GM23338 (cell line): ENCODE measurements at regions not wholly inside any gene's neighbourhood (a gene's known extent, or its start where the extent isn't known, plus 50 kb on each side); places are given as distances from the start of the nearest gene placed in this dataset.

Source experiments
- ATAC-seq: fragments of 200-7000 bp; cut with Tn5 transposase; 3 replicates; pipeline ENCODE4 v1.9.1; 2020
- DNase-seq: peaks from one replicate; pipeline ENCODE4 v3.0.0-alpha.2; 2015; ENCODE audit warnings: low spot score
- H2AFZ ChIP-seq: fragments of 200-600 bp; sonication (generic); 2 replicates; pipeline ENCODE4 v1.8.0; 2016; ENCODE audit warnings: antibody characterized with exemption, mild to moderate bottlenecking, moderate library complexity
- H3F3A ChIP-seq: fragments of 200-600 bp; sonication (generic); replicated peaks from 2 replicates; pipeline ENCODE4 v1.8.0; 2017; ENCODE audit warnings: antibody characterized with exemption, mixed run types, low read depth
- H3K27ac ChIP-seq: fragments of 200-600 bp; sonication (generic); 2 replicates; pipeline ENCODE4 v1.6.1; 2016; ENCODE audit warnings: low read depth
- H3K27me3 ChIP-seq: fragments of 200-600 bp; sonication (generic); 2 replicates; pipeline ENCODE4 v1.8.0; 2016; ENCODE audit warnings: mild to moderate bottlenecking, mixed run types, moderate library complexity; ENCODE audit not compliant: insufficient read depth
- H3K36me3 ChIP-seq: fragments of 200-600 bp; sonication (generic); 2 replicates; pipeline ENCODE4 v1.8.0; 2016; ENCODE audit warnings: mild to moderate bottlenecking; ENCODE audit not compliant: insufficient read depth
- H3K4me1 ChIP-seq: fragments of 200-600 bp; sonication (generic); 2 replicates; pipeline ENCODE4 v1.8.0; 2016; ENCODE audit warnings: mild to moderate bottlenecking, moderate library complexity; ENCODE audit not compliant: insufficient read depth
- H3K4me2 ChIP-seq: fragments of 200-600 bp; sonication (generic); 2 replicates; pipeline ENCODE4 v1.7.1; 2017; ENCODE audit warnings: mixed run types
- H3K4me3 ChIP-seq: fragments of 200-600 bp; sonication (generic); 2 replicates; pipeline ENCODE4 v1.6.1; 2016; ENCODE audit warnings: mixed run types
- H3K79me2 ChIP-seq: fragments of 200-600 bp; sonication (generic); replicated peaks from 2 replicates; pipeline ENCODE4 v1.8.0; 2017; ENCODE audit warnings: mild to moderate bottlenecking; ENCODE audit not compliant: insufficient read depth
- H3K9me2 ChIP-seq: fragments of 200-600 bp; sonication (generic); 2 replicates; pipeline ENCODE4 v1.8.0; 2017; ENCODE audit not compliant: insufficient read depth
- H4K20me1 ChIP-seq: fragments of 200-600 bp; sonication (generic); replicated peaks from 2 replicates; pipeline ENCODE4 v1.8.0; 2017; ENCODE audit warnings: mild to moderate bottlenecking; ENCODE audit not compliant: insufficient read depth
- H3K27ac Mint-ChIP-seq: 2 replicates; pipeline ENCODE4 v1.8.0; 2020; ENCODE audit warnings: inconsistent platforms, mild to moderate bottlenecking, moderate library complexity, mixed read lengths
- H3K27me3 Mint-ChIP-seq: 3 replicates; pipeline ENCODE4 v1.8.0; 2022; ENCODE audit warnings: low read depth, mild to moderate bottlenecking, moderate library complexity, mixed read lengths, inconsistent platforms; ENCODE audit not compliant: insufficient read depth, poor library complexity
- H3K36me3 Mint-ChIP-seq: 3 replicates; pipeline ENCODE4 v1.8.0; 2021; ENCODE audit warnings: low read depth, mild to moderate bottlenecking, inconsistent platforms, moderate library complexity, mixed read lengths
- H3K4me1 Mint-ChIP-seq: 3 replicates; pipeline ENCODE4 v1.8.0; 2020; ENCODE audit warnings: mild to moderate bottlenecking, inconsistent platforms, mixed read lengths
- H3K4me3 Mint-ChIP-seq: 3 replicates; pipeline ENCODE4 v1.8.0; 2021; ENCODE audit warnings: moderate library complexity, mild to moderate bottlenecking, inconsistent platforms, mixed read lengths
- H3K9me3 Mint-ChIP-seq: 3 replicates; pipeline ENCODE4 v1.8.0; 2020; ENCODE audit warnings: moderate library complexity, mild to moderate bottlenecking, inconsistent platforms, mixed read lengths
- ETS1 ChIP-seq: IDR thresholded peaks from 2 replicates; pipeline ENCODE4 v1.6.1; 2016; ENCODE audit warnings: antibody characterized with exemption
- EZH2 ChIP-seq: fragments of 200-600 bp; sonication (generic); IDR thresholded peaks from one replicate; pipeline ENCODE4 v1.8.0; 2017; ENCODE audit warnings: antibody characterized with exemption, mild to moderate bottlenecking, low read depth; ENCODE audit not compliant: unreplicated experiment
- EZH2phosphoT487 ChIP-seq: fragments of 200-600 bp; sonication (generic); IDR thresholded peaks from one replicate; pipeline ENCODE4 v1.8.1; 2018; ENCODE audit warnings: antibody characterized with exemption; ENCODE audit not compliant: unreplicated experiment
- JUNB ChIP-seq: IDR thresholded peaks from one replicate; pipeline ENCODE4 v1.6.1; 2016; ENCODE audit warnings: antibody characterized with exemption; ENCODE audit not compliant: unreplicated experiment
- NANOG ChIP-seq: IDR thresholded peaks from 2 replicates; pipeline ENCODE4 v1.6.1; 2016; ENCODE audit warnings: antibody characterized with exemption, borderline replicate concordance
- POLR2AphosphoS5 ChIP-seq: IDR thresholded peaks from 2 replicates; pipeline ENCODE4 v1.6.1; 2016; ENCODE audit warnings: antibody characterized with exemption, low read depth
- REST ChIP-seq: IDR thresholded peaks from one replicate; pipeline ENCODE4 v1.6.1; 2018; ENCODE audit warnings: antibody characterized with exemption; ENCODE audit not compliant: unreplicated experiment
- ZNF114 ChIP-seq: fragments of 250-450 bp; sonication (Bioruptor Pico); IDR thresholded peaks from 2 replicates; pipeline ENCODE4 v1.5.0; 2020; ENCODE audit warnings: mild to moderate bottlenecking, moderate library complexity
- ZNF331 ChIP-seq: fragments of 250-450 bp; sonication (Bioruptor Pico); IDR thresholded peaks from 2 replicates; pipeline ENCODE4 v1.5.0; 2020; ENCODE audit warnings: low read depth, mild to moderate bottlenecking, moderate library complexity
- ZNF462 ChIP-seq: fragments of 250-450 bp; sonication (Bioruptor Pico); IDR thresholded peaks from 2 replicates; pipeline ENCODE4 v1.5.0; 2020; ENCODE audit warnings: mild to moderate bottlenecking, moderate library complexity

- H3K27me3 Mint-ChIP-seq, result no peaks in the 10 kb centered on the region
- Histone ChIP-seq H3K27me3 (no peaks in the 10 kb centered on the region), H2AFZ (no peak overlapping the region), H3K4me2 (no peak overlapping the region), H3K9me2 (no peaks in the 10 kb centered on the region), H3K4me3 (no peak overlapping the region), H3K79me2 (no peaks in the 10 kb centered on the region), H3F3A (no peaks in the 10 kb centered on the region), H3K36me3 (no peaks in the 10 kb centered on the region), H3K4me1 (no peaks in the 10 kb centered on the region), H4K20me1 (no peaks in the 10 kb centered on the region), H3K27ac (no peak overlapping the region)
- no peaks in the 10 kb centered on the region; the same call in 2 of the 3 replicates for H3K9me3 Mint-ChIP-seq
- no peak overlapping the region for H3K4me3 Mint-ChIP-seq
- ATAC-seq (no peak), DNase-seq (no peak)
- H3K4me1 Mint-ChIP-seq, result no peaks in the 10 kb centered on the region
- no peaks in the 10 kb centered on the region for H3K36me3 Mint-ChIP-seq
- TF ChIP-seq POLR2AphosphoS5, result no peak
- TF ChIP-seq EZH2phosphoT487, result no peak
- no peak for TF ChIP-seq JUNB
- TF ChIP-seq REST, result no peak
- no peak for TF ChIP-seq ETS1
- no peak for TF ChIP-seq ZNF114 (CRISPR knock-in tag)
- TF ChIP-seq NANOG, result no peak
- TF ChIP-seq ZNF331 (CRISPR knock-in tag), result no peak
- H3K27ac Mint-ChIP-seq, result no peak overlapping the region
Observed at GRCh38 chr18:30103881-30104280, 938.7 kb downstream of the DSC3 start.

- Histone ChIP-seq H2AFZ (peak overlapping the region; percentile 56; the same call in 1 of the 2 replicates), H4K20me1 (no peaks in the 10 kb centered on the region), H3K4me1 (no peaks in the 10 kb centered on the region), H3K9me2 (no peaks in the 10 kb centered on the region; the same call in 1 of the 2 replicates), H3K4me3 (no peak overlapping the region), H3K27ac (no peak overlapping the region), H3K27me3 (no peaks in the 10 kb centered on the region), H3F3A (no peaks in the 10 kb centered on the region), H3K36me3 (no peaks in the 10 kb centered on the region), H3K79me2 (no peaks in the 10 kb centered on the region), H3K4me2 (no peak overlapping the region)
- Mint-ChIP-seq H3K36me3 (no peaks in the 10 kb centered on the region), H3K27ac (no peak overlapping the region), H3K27me3 (no peaks in the 10 kb centered on the region), H3K9me3 (no peaks in the 10 kb centered on the region; the same call in 2 of the 3 replicates), H3K4me1 (peaks cover 10% of the 10 kb centered on the region), H3K4me3 (no peak overlapping the region)
- no peak for ATAC-seq
- DNase-seq, result no peak
- no peak for TF ChIP-seq ZNF462
- no peak for TF ChIP-seq JUNB
- no peak for TF ChIP-seq EZH2
Observed at GRCh38 chr18:30096796-30097195, 945.7 kb downstream of the DSC3 start.
